Dedifferentiated amniotic fluid mesenchymal stem cell (primary cell): ENCODE measurements at regions not wholly inside any gene's neighbourhood (a gene's known extent, or its start where the extent isn't known, plus 50 kb on each side); places are given as distances from the start of the nearest gene placed in this dataset.
A peak's percentile ranks its signal among the peaks of the same experiment; 100 is the strongest.

Experiments used
- DNase-seq: peaks from one replicate; pipeline ENCODE4 v3.0.0-alpha.2; 2016; ENCODE audit errors: extremely low spot score

DNA sequence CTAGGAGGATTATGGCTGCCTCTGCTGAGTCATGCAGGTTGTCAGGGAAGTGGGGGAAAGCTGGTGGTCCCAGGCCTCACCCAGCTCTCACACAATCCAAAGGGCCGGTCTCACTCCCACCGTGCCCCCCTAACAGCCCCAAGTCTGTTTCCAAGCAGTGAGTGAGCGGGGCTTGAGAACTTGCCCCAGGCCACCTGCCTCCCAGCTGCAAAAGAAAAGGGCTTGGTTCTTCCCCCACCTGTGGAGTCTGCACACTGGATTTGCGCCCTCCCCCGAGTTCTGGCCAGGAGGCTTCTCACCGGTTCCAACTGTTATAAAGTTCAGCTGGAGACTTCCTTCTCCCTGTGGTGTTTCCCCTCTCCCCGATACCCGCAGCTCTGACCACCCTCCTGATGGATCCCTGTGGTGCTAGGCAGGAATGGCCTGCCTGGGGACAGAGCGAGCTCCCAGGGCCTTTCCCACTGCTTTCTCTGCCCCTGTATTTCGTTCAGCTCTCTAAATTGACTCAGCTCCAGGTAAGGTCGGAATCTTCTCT is 222.3 kb downstream of the BARHL2 start:
- no peak for DNase-seq

DNA sequence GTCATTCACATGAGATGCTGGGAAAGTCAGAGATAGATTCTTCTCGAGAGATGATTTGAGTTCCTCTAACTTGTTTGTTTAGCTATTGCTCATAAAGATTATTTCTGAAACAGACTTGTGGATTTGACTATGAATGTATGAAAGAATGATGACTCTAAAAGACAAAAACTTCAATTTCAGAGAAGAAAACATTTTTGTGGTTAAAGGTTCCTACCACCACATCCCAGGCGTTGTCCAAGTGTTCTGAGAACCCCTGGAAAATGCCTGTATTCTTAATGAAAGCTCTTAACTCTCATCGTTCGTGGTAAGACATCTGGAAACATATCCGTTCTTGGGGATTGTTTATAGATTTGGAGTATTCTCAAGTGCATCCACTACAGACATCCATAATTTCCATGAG is 228.7 kb downstream of the BARHL2 start:
- DNase-seq: peak; percentile 20

DNA sequence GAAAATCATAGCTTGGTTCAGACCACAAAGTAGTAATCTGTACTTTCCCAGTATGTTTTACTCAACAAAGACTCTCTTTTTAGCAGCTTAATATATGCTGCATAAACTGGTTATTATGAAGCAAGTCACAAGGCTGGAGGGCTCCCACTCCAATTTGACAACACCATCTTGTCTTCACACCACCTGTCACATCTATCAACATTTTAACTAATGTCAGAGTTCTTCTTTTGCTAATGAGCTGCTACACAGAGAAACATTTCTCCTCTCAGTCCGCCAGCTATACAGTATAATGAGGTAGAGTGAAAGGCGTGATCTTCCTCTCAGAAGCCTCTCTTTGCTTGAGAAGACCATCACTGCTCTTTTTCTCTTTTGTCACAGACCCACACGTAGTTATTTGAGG is 230.1 kb downstream of the BARHL2 start:
- no peak for DNase-seq

DNA sequence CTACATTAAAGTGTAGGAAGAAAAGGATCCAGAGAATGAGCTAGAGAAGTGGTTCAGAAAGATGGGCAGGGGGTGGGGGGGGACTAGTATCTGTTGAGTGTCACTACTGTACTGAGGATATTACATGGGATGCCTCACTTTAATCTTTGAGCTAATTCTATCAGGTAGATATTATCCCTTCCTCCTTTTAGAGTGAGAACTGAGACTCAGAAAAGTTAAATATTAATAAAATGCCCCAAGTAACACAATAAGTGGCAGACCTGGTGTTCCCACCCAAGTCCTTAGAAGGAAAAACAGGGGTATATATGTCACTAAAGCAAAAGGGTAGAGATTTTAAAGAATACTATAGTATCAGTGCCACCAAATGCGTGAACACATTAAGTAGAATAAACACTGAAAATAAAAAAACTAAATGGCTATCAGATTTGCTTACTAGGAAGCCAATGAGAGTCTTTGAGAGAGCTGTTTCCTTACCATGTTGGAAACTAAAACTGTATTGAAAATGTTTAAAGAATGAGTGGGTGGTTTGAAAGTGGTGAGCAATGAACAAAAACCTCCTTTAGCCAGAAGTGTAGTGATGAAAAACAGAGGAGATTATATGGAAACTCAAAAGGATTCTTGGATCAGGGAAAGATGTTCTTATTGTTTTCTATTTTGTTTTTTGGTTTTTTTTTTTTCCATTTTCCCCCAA is 230.8 kb downstream of the BARHL2 start:
- DNase-seq: no peak

- DNase-seq: no peak
Observed at GRCh38 chr1:90480271-90480835, 236.7 kb downstream of the BARHL2 start.

DNA sequence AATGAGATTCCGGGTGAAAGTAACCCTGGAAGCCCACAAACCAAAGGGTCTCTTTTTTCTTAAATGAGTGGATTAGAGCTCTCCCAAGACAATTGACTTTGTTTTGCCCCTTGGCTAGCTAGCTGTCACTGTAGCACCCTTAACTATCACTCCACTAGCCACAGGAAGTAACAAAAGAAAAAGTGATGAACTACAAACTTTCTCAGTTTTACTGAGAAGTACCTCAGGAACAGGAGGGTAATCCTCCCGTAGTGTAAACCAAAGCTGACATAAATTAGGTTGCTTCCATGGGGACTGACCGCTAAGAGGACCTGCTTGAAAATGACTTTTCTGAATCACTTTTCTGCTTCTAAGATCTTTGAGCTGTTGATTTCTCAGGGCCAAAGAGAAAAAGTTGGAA is 240.1 kb downstream of the BARHL2 start:
- no peak for DNase-seq

DNA sequence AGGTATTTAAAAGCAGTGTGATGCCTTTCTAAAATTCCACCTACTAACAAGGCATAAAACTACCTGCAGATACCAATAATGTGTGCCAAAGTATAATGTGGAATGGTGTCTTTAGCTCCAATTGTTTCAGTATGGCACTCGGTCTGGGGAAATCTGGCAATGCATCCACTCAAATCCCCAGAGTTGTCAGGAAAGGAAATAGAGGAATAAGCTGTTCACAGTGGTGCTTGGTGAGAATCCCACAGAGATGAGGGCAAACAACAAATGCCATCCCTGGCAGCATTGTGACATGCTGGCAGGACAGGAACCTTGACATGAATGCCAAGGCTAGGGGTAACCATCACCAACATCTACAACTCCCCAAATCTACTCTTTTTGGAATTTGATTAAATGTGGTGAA is 240.7 kb downstream of the BARHL2 start:
- no peak for DNase-seq

DNA sequence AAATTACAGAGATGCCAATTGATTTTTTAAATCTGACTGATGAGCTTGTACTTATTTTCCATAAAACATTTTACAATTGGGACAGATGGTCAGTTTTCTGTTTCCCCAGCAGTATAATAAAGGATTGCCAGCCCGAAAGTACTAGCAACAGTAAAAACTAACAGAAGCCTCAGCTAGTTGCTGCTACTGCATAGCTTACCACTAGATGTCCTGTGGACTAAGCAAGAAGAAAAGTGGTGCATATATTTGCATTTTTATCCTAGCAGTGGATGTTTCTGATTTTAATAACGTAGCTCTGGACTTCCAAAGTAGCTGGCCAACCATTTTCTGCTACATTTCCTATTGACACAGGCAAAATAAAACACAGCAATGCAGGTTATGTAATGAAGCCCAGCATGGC is 241.5 kb downstream of the BARHL2 start:
- no peak for DNase-seq

DNA sequence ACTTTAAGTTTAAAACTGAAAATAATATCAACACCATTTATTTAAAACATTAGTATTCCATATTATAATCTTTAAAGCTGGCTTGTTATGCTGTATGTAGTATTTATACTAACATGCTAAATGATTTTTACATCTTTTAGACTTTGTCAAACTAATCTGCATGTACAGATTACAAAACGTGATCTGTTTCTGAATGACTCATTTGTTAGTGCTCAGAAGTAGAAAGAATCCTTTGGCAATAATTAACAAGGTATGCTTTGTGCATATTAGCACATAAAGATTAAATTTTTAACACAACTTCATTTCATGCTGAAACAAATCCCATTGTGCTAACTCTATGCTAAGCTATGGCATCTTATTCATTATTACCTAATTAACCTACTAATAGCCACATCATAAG is 242.4 kb downstream of the BARHL2 start:
- no peak for DNase-seq

DNA sequence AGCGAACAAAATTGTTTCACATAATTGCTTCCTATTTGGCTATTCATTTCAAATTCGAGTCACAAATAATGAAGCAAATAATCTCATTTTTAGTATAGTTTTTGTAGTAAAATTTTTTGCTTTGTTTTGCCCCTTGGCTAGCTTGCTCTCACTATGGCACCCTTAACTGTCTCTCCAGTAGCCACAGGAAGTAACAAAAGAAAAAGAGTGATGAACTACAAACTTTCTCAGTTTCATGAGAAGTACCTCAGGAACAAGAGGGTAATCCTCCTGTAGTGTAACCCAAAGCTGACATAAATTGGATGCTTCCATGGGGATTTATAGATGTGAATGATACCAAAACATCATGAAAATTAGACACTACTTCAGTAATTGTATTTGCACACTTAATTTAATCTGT is 242.9 kb downstream of the BARHL2 start:
- DNase-seq: no peak

GRCh38 chr1:90472775-90473174 is 244.3 kb downstream of the BARHL2 start:
- DNase-seq: no peak

DNA sequence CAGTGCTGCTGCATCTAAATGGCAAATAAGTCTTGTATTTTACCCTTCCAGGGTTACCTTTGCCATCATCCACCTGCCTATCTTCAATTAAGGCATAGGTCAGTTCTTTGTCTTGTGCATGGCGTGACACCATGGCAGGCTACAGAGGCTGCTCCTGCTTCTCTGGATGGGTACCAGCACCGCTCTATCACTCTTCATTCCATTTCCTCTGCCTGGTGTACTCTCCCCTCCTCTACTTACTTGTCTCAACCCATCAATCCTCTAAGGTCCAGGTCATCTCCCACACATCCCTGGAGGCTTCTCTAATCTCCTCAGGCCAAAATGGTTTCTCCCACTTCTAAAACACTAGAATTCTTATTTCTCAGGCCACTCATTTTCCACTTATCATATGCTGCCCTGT is 257.5 kb downstream of the BARHL2 start:
- no peak for DNase-seq

DNA sequence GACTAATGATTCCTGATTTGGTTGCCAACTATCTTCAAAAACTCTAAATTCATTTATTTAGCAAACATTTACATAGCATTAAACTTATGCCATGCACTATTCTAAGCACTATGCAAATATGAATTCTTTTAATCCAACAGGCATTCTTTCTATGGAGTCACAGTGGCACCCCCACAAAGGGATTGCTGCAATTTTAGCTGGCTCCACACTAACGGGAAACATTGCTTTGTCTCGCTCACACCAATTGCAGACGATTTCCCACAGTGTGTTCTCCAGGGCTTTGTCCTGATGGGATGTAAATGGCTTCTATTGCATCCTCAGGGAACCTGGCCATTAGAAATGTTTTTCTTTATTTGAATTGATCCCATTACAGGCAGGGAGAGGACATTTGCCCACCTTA is 259.1 kb downstream of the BARHL2 start:
- no peak for DNase-seq

- no peak for DNase-seq
Observed at GRCh38 chr1:90452491-90452890, 264.6 kb downstream of the BARHL2 start.

- DNase-seq: no peak
Observed at GRCh38 chr1:90443354-90443753, 273.7 kb downstream of the BARHL2 start.

- no peak for DNase-seq
Observed at GRCh38 chr1:90435351-90435750, 281.8 kb downstream of the BARHL2 start.

DNA sequence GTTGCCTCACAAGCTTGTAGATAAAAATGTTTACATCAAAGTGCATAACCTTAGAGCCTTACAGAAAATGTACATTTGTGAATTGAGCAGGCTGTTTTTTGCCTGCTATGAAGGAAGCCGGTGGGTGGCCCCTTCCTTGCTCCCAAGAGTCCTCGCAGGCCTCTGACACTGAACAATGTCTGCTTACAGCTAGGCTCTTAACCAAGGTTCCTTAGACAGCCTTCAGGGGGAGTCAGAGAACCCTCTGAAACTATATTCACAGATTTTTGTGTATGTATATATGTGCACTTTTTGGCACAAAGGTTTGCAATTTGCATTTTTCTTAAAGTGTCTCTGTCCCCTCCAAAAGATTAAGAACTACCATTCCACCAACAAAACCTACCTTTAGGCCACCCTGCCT is 282.6 kb downstream of the BARHL2 start:
- DNase-seq: no peak

DNA sequence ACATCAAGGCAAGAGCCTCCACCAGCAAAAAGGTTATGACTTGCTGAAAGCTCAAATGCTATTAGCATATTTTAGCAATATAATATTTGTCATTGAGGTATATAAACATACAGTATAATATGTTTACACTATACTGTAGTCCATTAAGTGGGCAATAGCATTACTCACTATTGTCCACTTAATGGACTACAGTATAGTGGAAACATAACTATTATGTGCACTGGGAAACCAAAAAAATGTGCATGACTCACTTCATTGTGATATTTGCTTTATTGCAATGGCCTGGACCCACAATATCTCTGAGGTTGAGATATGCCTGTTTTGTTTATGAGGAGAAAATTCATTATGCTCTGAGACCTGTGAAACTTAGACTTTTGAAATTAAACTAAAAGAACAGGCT is 300.0 kb downstream of the BARHL2 start:
- DNase-seq: no peak

- no peak for DNase-seq
Observed at GRCh38 chr1:90414201-90414600, 302.9 kb downstream of the BARHL2 start.

GRCh38 chr1:90413519-90413918 is 303.6 kb downstream of the BARHL2 start:
- DNase-seq: no peak

GRCh38 chr1:90412563-90412962 is 304.5 kb downstream of the BARHL2 start:
- DNase-seq: no peak

- no peak for DNase-seq
Observed at GRCh38 chr1:90411185-90411584, 305.9 kb downstream of the BARHL2 start.

DNA sequence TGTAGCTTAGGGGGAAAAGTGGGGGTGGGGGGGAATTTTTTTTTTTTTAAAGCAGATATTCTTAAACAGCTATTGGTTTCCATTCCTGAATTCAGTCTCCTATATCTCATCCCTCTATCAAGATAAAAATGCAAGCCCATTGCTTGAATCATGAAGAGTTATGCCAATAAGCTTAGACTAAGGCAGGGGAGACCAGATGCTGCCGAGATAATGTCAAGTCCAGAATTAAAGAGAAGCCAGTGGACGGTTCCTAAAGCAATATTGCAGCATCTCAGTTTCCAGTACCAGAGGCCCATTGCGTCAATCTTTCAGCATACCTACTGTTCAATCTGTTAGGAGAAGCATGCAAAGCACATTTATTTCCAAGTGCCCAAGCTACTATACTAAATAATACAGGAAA is 309.4 kb downstream of the BARHL2 start:
- DNase-seq: no peak

DNA sequence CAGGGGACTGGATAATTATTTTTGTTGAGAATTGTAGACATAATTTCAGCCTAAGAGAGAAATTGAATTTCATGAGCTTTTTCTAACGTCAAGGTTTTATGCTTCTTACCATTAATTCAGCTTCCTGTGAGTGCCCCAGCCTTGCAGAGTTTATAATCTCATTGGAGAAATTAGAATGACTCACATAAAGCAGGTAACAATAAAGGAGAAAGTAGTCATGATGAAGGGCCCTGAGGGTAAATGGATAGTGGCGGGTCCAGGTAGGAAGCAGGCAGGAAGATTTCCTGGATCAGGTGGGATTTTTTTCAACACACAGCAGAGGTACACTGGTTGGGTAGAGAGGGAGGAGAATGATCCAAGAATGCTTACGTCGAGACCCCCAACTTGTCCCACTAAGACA is 311.4 kb downstream of the BARHL2 start:
- DNase-seq: no peak
